C4-2B (cell line): ENCODE measurements at regions not wholly inside any gene's neighbourhood (a gene's known extent, or its start where the extent isn't known, plus 50 kb on each side); places are given as distances from the start of the nearest gene placed in this dataset.

Experiments
- H3K27ac ChIP-seq: fragments of 450-650 bp; 2 replicates; pipeline ENCODE4 v1.5.1; 2017
- CTCF ChIP-seq: fragments of 450-650 bp; conservative IDR thresholded peaks from 2 replicates; pipeline ENCODE4 v1.5.1; 2017; ENCODE audit warnings: mild to moderate bottlenecking
- ZFX ChIP-seq: fragments of 450-650 bp; IDR thresholded peaks from 2 replicates; pipeline ENCODE4 v1.6.1; 2017

GRCh38 chrX:110408949-110409588 lies 50.4 kb downstream of the RTL9 start:
- no peak overlapping the region for H3K27ac ChIP-seq

GRCh38 chrX:110409925-110410324 lies 51.3 kb downstream of the RTL9 start:
- no peak overlapping the region for H3K27ac ChIP-seq

More at GRCh38 chrX:110408949-110409588, 50.4 kb downstream of the RTL9 start:
- no peak for TF ChIP-seq ZFX
- no peak for TF ChIP-seq CTCF

GRCh38 chrX:110410603-110411002 lies 52.0 kb downstream of the RTL9 start:
- no peak for TF ChIP-seq CTCF
- no peak for TF ChIP-seq ZFX
- no peak overlapping the region for H3K27ac ChIP-seq

More at GRCh38 chrX:110409925-110410324, 51.3 kb downstream of the RTL9 start:
- TF ChIP-seq CTCF, result no peak
- no peak for TF ChIP-seq ZFX

- no peak overlapping the region for H3K27ac ChIP-seq
- peak; percentile 79 for TF ChIP-seq CTCF
- TF ChIP-seq ZFX, result no peak
Measured at GRCh38 chrX:110412971-110413726, 54.5 kb downstream of the RTL9 start.

GRCh38 chrX:110413727-110414124 lies 55.1 kb downstream of the RTL9 start:
- TF ChIP-seq ZFX (no peak), CTCF (no peak)
- H3K27ac ChIP-seq, result no peak overlapping the region

- no peak overlapping the region for H3K27ac ChIP-seq
- TF ChIP-seq ZFX, result no peak
- no peak for TF ChIP-seq CTCF
Measured at GRCh38 chrX:110414273-110414672, 55.6 kb downstream of the RTL9 start.

- no peak for TF ChIP-seq CTCF
- TF ChIP-seq ZFX, result no peak
- no peak overlapping the region for H3K27ac ChIP-seq
Measured at GRCh38 chrX:110414679-110415439, 56.2 kb downstream of the RTL9 start.
